ENCODE measurements at regions not wholly inside any gene's neighbourhood (a gene's known extent, or its start where the extent isn't known, plus 50 kb on each side); places are given as distances from the start of the nearest gene placed in this dataset.
"Not testable (repeated sequence)": the region's sequence is repeated elsewhere in the genome, so short reads cannot be mapped to it uniquely, and the experiment has no call there.

DNA sequence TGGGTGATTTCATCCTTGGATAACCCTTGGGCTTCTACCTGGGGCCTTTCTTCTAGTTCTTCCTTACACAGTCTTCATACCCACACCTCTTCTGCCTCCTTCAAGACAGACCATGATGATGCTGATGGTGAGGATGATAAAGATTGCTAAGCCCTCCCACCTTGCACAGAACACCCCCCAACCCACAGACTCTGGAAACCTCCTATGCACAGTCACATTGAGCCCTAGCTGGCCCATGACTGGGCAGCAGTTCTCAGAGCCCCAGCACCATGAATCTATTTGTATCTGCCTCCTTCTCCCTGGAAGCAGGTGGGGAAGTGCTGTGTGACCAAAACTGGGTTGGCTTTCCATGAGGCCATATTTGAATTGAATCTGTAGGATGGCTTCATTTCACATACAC, 99.8 kb downstream of the EN1 start:
- H3K4me1 ChIP-seq = no peaks in the 10 kb centered on the region
- H3K4me2 ChIP-seq = no peak overlapping the region
- no peak overlapping the region for H3K4me3 ChIP-seq
- no peaks in the 10 kb centered on the region for H4K20me1 ChIP-seq (ENCODE audit: low read depth)
- no peak for DNase-seq (ENCODE audit: low spot score)
- Mint-ChIP-seq H3K27me3 (ENCODE audit: insufficient read depth, low read depth) (peaks cover 10% of the 10 kb centered on the region), H3K27ac (no peak overlapping the region), H3K36me3 (peaks cover 3% of the 10 kb centered on the region), H3K4me1 (no peaks in the 10 kb centered on the region), H3K4me3 (no peak overlapping the region), H3K9me3 (peaks cover 34% of the 10 kb centered on the region)
- no peaks in the 10 kb centered on the region for H3K79me2 ChIP-seq (ENCODE audit: low read depth)
- no peak overlapping the region for H2AFZ ChIP-seq (replicated peaks)
- H3K27me3 ChIP-seq = no peaks in the 10 kb centered on the region
- H3K9ac ChIP-seq = no peak overlapping the region
- no peaks in the 10 kb centered on the region for H3F3A ChIP-seq (ENCODE audit: low read depth)
- no peaks in the 10 kb centered on the region for H3K36me3 ChIP-seq
- H3K9me3 ChIP-seq (ENCODE audit: low read depth) = peaks cover 7% of the 10 kb centered on the region
- H3K27ac ChIP-seq = no peak overlapping the region
- no peak for TF ChIP-seq EZH2phosphoT487 (IDR thresholded peaks at IDR 0.05)
- TF ChIP-seq EZH2 (IDR thresholded peaks at IDR 0.05) = no peak
- TF ChIP-seq, protein P1, sequence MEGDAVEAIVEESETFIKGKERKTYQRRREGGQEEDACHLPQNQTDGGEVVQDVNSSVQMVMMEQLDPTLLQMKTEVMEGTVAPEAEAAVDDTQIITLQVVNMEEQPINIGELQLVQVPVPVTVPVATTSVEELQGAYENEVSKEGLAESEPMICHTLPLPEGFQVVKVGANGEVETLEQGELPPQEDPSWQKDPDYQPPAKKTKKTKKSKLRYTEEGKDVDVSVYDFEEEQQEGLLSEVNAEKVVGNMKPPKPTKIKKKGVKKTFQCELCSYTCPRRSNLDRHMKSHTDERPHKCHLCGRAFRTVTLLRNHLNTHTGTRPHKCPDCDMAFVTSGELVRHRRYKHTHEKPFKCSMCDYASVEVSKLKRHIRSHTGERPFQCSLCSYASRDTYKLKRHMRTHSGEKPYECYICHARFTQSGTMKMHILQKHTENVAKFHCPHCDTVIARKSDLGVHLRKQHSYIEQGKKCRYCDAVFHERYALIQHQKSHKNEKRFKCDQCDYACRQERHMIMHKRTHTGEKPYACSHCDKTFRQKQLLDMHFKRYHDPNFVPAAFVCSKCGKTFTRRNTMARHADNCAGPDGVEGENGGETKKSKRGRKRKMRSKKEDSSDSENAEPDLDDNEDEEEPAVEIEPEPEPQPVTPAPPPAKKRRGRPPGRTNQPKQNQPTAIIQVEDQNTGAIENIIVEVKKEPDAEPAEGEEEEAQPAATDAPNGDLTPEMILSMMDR (IDR thresholded peaks at IDR 0.05) = no peak

DNA sequence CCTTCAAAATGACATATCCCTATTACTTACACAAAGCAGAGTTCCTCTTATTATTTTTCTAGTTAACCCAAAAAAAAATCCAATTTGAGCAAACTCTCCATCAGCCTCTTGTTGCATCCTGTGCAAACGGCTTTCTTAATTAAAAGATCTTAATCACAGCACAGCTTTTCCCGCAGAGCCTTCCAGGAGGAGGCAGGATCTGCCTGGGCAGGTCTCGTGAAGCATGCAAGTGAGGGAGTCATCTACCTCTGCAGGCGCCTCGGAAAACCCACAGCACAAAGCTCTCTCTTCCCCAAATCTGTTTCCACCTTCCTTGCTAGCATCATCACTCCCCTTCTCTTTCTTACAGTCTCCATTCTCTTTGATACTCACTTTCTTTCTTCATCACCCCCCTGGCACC, 100.4 kb downstream of the EN1 start:
- H3K36me3 Mint-ChIP-seq = peaks cover 3% of the 10 kb centered on the region
- Histone ChIP-seq H3K79me2 (ENCODE audit: low read depth) (no peaks in the 10 kb centered on the region), H2AFZ (replicated peaks) (no peak overlapping the region), H3K27ac (no peak overlapping the region), H3K9me3 (ENCODE audit: low read depth) (peaks cover 7% of the 10 kb centered on the region), H3F3A (ENCODE audit: low read depth) (no peaks in the 10 kb centered on the region), H3K4me1 (no peaks in the 10 kb centered on the region), H3K4me2 (no peak overlapping the region), H3K36me3 (no peaks in the 10 kb centered on the region), H4K20me1 (ENCODE audit: low read depth) (no peaks in the 10 kb centered on the region), H3K9ac (no peak overlapping the region), H3K4me3 (no peak overlapping the region), H3K27me3 (no peaks in the 10 kb centered on the region)
- DNase-seq (ENCODE audit: low spot score) = no peak
- H3K4me1 Mint-ChIP-seq = no peaks in the 10 kb centered on the region
- no peak overlapping the region for H3K27ac Mint-ChIP-seq
- TF ChIP-seq EZH2 (IDR thresholded peaks at IDR 0.05) (no peak), EZH2phosphoT487 (IDR thresholded peaks at IDR 0.05) (no peak)
- TF ChIP-seq, protein P1 (IDR thresholded peaks at IDR 0.05) = no peak
- peaks cover 38% of the 10 kb centered on the region for H3K9me3 Mint-ChIP-seq
- no peak overlapping the region for H3K4me3 Mint-ChIP-seq
- peaks cover 10% of the 10 kb centered on the region for H3K27me3 Mint-ChIP-seq (ENCODE audit: insufficient read depth, low read depth)

DNA sequence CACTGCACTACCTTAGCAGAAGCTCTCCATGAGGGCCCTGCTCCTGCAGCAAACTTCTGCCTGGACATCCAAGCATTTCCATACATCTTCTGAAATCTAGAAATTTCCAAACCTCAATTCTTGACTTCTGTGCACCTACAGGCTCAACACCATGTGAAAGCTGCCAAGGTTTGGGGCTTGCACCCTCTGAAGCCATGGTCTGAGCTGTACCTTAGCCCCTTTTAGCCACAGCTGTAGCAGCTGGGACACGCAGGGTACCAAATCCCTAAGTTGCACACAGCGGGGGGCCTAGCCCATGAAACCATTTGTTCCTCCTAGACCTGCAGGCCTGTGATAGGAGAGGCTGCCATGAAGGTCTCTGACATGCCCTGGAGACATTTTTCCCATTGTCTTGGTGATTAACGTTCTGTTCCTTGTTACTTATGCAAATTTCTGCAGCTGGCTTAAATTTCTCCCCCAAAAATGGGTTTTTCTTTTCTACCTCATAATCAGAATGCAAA, 102.7 kb downstream of the EN1 start:
- not testable (repeated sequence) for H3K9ac ChIP-seq; H3K4me2 ChIP-seq; H3K9me3 ChIP-seq (ENCODE audit: low read depth); H2AFZ ChIP-seq (replicated peaks); H3K27me3 ChIP-seq; H3K27ac ChIP-seq; H3F3A ChIP-seq (ENCODE audit: low read depth); H3K4me3 Mint-ChIP-seq; H3K36me3 Mint-ChIP-seq; DNase-seq (ENCODE audit: low spot score); H3K4me1 ChIP-seq; H3K79me2 ChIP-seq (ENCODE audit: low read depth); H3K4me1 Mint-ChIP-seq; H4K20me1 ChIP-seq (ENCODE audit: low read depth); H3K27ac Mint-ChIP-seq; H3K36me3 ChIP-seq; H3K4me3 ChIP-seq
- peaks cover 37% of the 10 kb centered on the region for H3K9me3 Mint-ChIP-seq
- H3K27me3 Mint-ChIP-seq (ENCODE audit: insufficient read depth, low read depth) = peaks cover 10% of the 10 kb centered on the region

DNA sequence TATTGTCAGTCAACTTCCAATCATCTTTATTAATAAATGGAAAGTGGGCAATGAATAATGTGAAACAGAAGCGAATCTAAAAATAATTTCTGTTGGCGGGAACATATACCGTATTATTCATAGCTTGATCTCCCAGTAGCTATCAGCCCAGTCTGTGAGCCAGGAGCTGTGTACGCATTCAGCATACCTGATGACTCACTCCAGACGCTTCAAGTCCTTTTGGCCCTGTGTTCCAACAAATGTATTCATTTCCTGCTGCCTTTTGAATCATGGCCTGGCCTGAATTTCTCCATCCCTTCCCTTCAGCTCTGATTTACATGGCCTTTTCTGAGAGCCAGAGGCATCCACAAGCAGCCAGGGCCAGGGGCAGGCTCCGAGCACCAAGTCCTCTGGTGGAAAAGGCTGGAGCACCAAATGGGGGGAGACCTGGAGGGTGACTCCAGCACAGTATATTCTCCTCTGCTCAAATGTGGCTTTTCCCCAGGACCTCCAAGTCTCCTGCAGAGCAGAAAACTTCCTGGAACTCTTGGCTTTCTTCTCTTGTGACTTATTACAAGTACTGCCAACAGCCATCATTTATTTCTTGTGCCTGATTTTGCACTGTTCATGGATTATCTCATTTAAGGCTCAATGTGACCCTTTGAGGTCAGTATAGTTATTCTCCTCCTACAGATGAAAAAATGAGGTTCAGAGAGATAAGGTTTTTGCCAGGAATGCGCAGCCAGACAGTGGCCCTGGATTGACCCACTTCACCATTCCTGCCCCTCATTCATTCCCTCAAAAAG, 108.7 kb downstream of the EN1 start:
- H3K36me3 ChIP-seq = no peaks in the 10 kb centered on the region
- H3K27ac ChIP-seq = no peak overlapping the region
- TF ChIP-seq, protein P1 (IDR thresholded peaks at IDR 0.05) = no peak
- no peak for TF ChIP-seq EZH2 (IDR thresholded peaks at IDR 0.05)
- TF ChIP-seq EZH2phosphoT487 (IDR thresholded peaks at IDR 0.05) = no peak
- no peaks in the 10 kb centered on the region for H3K27me3 ChIP-seq
- H3K4me1 ChIP-seq = no peaks in the 10 kb centered on the region
- H2AFZ ChIP-seq (replicated peaks) = no peak overlapping the region
- Mint-ChIP-seq H3K27me3 (ENCODE audit: insufficient read depth, low read depth) (peaks cover 8% of the 10 kb centered on the region), H3K4me3 (no peak overlapping the region), H3K4me1 (peaks cover 6% of the 10 kb centered on the region), H3K9me3 (peaks cover 16% of the 10 kb centered on the region), H3K36me3 (peaks cover 2% of the 10 kb centered on the region), H3K27ac (no peak overlapping the region)
- H3K4me2 ChIP-seq = no peak overlapping the region
- no peak overlapping the region for H3K4me3 ChIP-seq
- no peak for DNase-seq (ENCODE audit: low spot score)
- no peak overlapping the region for H3K9ac ChIP-seq
- H3F3A ChIP-seq (ENCODE audit: low read depth) = no peaks in the 10 kb centered on the region
- no peaks in the 10 kb centered on the region for H3K9me3 ChIP-seq (ENCODE audit: low read depth)
- H4K20me1 ChIP-seq (ENCODE audit: low read depth) = no peaks in the 10 kb centered on the region
- H3K79me2 ChIP-seq (ENCODE audit: low read depth) = no peaks in the 10 kb centered on the region

Measured in neural progenitor cell (in vitro differentiated cells).